Thymus (tissue), 11 donors: ENCODE measurements at regions not wholly inside any gene's neighbourhood (a gene's known extent, or its start where the extent isn't known, plus 50 kb on each side); places are given as distances from the start of the nearest gene placed in this dataset.

Source experiments
- DNase-seq, 9 donors: peaks; one replicate each; pipeline ENCODE4 v3.0.0-alpha.2; 2013; ENCODE audit warnings: low spot score in 9 of 9, low read depth in 6 of 9, missing footprints in 1 of 9
- H3K27ac ChIP-seq, 2 donors: one replicate each; pipeline ENCODE4 v1.5.1; 2013; ENCODE audit warnings: control low read depth in 1 of 2, low read depth in 1 of 2, low read length in 1 of 2, mild to moderate bottlenecking in 1 of 2, moderate library complexity in 1 of 2
- H3K27me3 ChIP-seq, 2 donors: one replicate each; pipeline ENCODE4 v1.5.1; 2013; ENCODE audit warnings: low read length in 1 of 2; ENCODE audit not compliant: control insufficient read depth in 2 of 2, insufficient read depth in 1 of 2
- H3K36me3 ChIP-seq, 2 donors: one replicate each; pipeline ENCODE4 v1.5.1; 2013; ENCODE audit warnings: low read length in 1 of 2, mild to moderate bottlenecking in 1 of 2, moderate library complexity in 1 of 2; ENCODE audit not compliant: control insufficient read depth in 2 of 2, insufficient read depth in 2 of 2
- H3K4me1 ChIP-seq, 2 donors: one replicate each; pipeline ENCODE4 v1.5.1; 2013; ENCODE audit warnings: low read length in 2 of 2; ENCODE audit not compliant: control insufficient read depth in 2 of 2, insufficient read depth in 2 of 2
- H3K4me3 ChIP-seq, 2 donors: one replicate each; pipeline ENCODE4 v1.5.1; 2013; ENCODE audit warnings: low read length in 2 of 2, control low read depth in 1 of 2, mild to moderate bottlenecking in 1 of 2
- H3K9me3 ChIP-seq, 2 donors: one replicate each; pipeline ENCODE4 v1.5.1; 2013; ENCODE audit warnings: low read length in 1 of 2, mild to moderate bottlenecking in 1 of 2; ENCODE audit not compliant: control insufficient read depth in 2 of 2, insufficient read depth in 1 of 2
- WGBS: extraction: QIAGEN DNeasy Blood & Tissue Kit; methylation state at CpG from one replicate; pipeline ENCODE4 v1.1.7; 2013; 5-methylcytosine and 5-hydroxymethylcytosine counted together
- donor health status: healthy.

DNA sequence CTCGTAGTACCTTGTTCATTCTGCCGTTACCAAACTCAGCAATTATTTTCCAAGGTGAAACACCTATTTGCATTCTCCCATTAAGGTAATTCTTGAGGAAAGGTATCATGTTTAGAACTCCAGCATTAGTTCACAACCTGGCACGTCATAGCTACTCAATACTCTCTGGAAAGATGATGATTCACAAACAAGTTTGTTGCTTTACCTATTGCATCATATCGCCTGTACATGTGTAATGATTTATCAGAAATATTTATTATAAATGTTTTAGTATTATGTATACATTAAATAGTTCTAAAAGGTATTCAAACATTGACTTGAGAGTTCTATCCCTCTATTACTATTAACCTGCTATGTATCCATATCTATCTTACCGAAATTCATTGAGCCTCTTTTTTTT, 658.3 kb upstream of the PITX2 start:
- Histone ChIP-seq H3K4me1 (no peaks in the 10 kb centered on the region), H3K27ac (no peak overlapping the region), H3K4me3 (no peak overlapping the region), H3K27me3 (no peaks in the 10 kb centered on the region), H3K9me3 (no peaks in the 10 kb centered on the region), H3K36me3 (no peaks in the 10 kb centered on the region)
- DNase-seq = no peak
- WGBS = 94% methylated on average over 5 of the region's 5 CpGs

DNA sequence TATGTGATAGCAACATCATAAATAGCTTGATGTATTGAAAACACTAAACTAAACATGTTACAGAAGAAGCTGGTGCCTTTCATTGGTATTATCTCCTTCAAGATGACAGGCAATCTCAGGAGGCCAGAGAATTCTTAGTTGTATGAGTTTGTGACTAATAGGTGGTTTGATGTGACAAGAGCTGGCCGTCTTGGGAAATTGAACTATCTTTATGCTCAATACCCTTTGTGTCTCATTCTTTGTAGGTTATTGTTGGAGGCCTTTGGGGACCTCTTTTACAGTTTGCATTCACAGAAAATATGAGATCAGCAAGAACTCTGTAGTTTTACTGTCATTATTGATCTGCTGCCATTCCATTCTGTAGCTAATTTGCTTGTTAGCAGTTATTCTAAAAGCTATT, 659.2 kb upstream of the PITX2 start:
- 84% methylated on average over 1 of the region's 1 CpG for WGBS
- no peak for DNase-seq
- H3K4me1 ChIP-seq = no peaks in the 10 kb centered on the region
- no peaks in the 10 kb centered on the region for H3K36me3 ChIP-seq
- no peaks in the 10 kb centered on the region for H3K9me3 ChIP-seq
- no peak overlapping the region for H3K4me3 ChIP-seq
- no peak overlapping the region for H3K27ac ChIP-seq
- no peaks in the 10 kb centered on the region for H3K27me3 ChIP-seq

DNA sequence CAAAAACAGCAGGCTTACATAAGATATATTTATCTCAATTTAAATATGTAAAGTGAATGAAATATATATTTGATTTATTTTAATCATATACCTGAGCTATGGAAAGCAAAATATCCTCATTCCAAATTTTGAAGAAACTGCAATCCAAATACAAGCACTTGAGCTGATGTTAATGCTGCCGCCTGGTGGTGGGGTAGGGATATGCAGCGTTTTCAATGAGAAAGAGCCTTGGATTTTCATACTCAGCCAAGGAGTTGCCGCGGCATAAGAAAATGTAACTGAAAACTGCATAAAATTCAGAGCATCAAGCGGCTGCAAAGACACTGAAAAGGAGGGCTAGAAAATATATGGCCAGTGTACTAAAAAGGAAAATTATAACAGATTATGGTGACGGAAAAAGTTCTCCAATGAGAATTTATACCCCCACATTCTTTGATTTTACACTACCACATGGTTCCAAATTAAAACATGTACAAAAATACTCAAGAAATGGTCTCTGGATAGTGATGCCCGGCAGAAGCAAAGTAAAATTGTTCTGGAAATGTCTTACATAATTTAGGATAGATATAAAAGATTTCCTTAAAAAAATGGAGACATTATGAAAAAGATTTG, 660.3 kb upstream of the PITX2 start:
- H3K27me3 ChIP-seq = no peaks in the 10 kb centered on the region
- DNase-seq = peak in 8 of 9 donors; percentile 3 to 55 (median 14)
- H3K4me3 ChIP-seq = no peak overlapping the region
- H3K36me3 ChIP-seq = no peaks in the 10 kb centered on the region
- no peaks in the 10 kb centered on the region for H3K4me1 ChIP-seq
- no peaks in the 10 kb centered on the region for H3K9me3 ChIP-seq
- 21% methylated on average over 7 of the region's 7 CpGs for WGBS
- H3K27ac ChIP-seq = no peak overlapping the region

DNA sequence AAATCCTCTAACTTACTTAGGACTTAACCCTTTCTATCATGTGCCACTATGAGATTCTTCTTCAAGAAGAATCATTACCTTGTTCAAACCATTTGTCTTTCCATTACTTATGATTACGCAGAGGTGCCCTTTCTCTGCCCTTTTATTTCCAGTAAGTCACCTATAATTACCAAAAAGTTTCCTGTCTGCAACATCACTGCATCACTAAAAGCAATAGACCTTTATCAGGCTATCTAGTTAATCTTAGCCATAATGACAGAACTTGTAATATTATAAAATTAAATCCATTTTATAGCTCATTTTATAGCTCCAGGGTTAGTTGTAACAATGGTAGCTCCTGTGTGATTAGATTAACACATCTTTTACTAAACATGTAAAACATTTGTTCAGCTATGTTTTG, 673.6 kb upstream of the PITX2 start:
- Histone ChIP-seq H3K27me3 (no peaks in the 10 kb centered on the region), H3K27ac (no peak overlapping the region), H3K36me3 (no peaks in the 10 kb centered on the region), H3K9me3 (no peaks in the 10 kb centered on the region), H3K4me3 (no peak overlapping the region), H3K4me1 (no peaks in the 10 kb centered on the region)
- no peak for DNase-seq
- WGBS = 99% methylated on average over 1 of the region's 1 CpG

DNA sequence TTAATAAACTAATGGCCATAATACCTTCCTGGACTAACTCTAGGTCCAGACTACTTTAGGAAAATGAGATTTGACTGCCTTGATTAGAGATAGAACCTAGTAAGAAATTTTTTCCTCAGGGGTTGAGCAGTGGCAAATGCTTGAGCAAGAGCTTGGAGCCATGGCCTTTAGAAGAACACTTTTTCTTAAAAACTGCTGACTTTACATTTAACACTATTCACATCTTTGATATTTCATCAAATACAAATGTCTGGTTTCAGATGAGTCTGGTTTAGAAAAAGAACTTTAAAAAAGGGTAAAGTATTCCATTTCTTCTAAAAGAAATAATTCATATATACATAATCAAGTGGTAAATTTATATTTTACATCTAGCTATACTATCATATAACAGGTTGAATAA, 680.9 kb upstream of the PITX2 start:
- Histone ChIP-seq H3K4me3 (no peak overlapping the region), H3K27me3 (no peaks in the 10 kb centered on the region), H3K4me1 (no peaks in the 10 kb centered on the region), H3K27ac (no peak overlapping the region), H3K9me3 (no peaks in the 10 kb centered on the region), H3K36me3 (no peaks in the 10 kb centered on the region)
- no peak for DNase-seq

DNA sequence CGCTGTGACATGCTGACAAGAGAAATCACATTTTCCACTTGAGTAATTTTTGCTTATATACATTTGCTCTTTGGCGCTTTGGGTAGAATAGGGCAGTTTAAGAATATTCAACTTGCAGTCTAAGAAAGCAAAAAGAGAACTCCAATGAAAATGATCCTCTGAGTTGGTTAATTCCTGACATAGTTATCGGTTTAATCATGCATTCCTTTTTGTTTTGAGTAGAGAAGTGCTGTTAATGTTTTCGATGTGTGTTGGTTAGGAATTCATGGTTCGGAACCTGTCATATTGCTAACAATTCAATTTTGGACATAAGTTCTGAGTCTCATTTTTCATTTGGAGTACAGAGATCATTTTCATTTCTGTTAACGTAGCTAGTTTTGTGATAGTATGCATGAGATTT, 700.6 kb upstream of the PITX2 start:
- Histone ChIP-seq H3K27ac (no peak overlapping the region), H3K4me1 (no peaks in the 10 kb centered on the region), H3K4me3 (no peak overlapping the region), H3K36me3 (no peaks in the 10 kb centered on the region), H3K9me3 (no peaks in the 10 kb centered on the region), H3K27me3 (no peaks in the 10 kb centered on the region)
- 89% methylated on average over 6 of the region's 6 CpGs for WGBS
- DNase-seq = no peak

DNA sequence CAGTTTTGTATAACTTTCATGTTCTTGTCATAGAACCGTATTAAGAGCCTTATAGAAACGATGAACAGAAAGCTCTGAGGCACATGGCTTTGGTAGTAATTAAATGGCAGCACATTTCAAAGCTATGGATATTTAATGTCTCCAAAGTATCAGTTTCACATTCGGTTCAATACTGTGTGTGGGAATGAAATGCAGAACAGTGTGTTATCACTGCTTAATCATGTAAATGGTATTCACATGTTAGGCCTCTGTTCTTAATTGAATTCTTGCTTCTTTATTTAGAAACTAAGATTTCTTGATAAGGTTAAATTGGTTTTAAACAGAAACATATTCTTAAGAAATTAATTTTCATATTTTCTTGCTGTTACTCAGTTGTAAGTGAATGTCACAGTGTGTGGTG, 701.0 kb upstream of the PITX2 start:
- Histone ChIP-seq H3K4me3 (no peak overlapping the region), H3K27me3 (no peaks in the 10 kb centered on the region), H3K9me3 (no peaks in the 10 kb centered on the region), H3K27ac (no peak overlapping the region), H3K4me1 (no peaks in the 10 kb centered on the region), H3K36me3 (no peaks in the 10 kb centered on the region)
- WGBS = 87% methylated on average over 3 of the region's 3 CpGs
- no peak for DNase-seq

DNA sequence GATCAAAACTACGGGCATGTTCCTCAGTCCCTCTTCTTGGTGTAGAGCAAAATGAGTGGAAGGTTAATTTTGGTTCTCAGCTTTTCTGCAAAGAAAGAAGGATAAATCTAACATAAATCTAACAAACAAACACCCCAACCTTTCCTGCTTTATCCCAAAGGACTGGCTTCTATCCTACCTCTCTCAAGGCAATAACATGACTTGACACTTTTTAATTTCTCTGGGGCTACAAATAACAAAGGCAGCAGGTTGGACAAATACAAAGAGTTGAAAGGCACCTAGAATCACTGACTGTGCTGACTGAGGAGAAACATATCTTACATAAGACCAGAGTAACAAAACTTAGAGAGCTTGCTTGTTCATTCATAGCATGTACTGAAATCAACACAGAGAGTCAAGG, 703.6 kb upstream of the PITX2 start:
- Histone ChIP-seq H3K36me3 (no peaks in the 10 kb centered on the region), H3K4me3 (no peak overlapping the region), H3K9me3 (no peaks in the 10 kb centered on the region), H3K27me3 (no peaks in the 10 kb centered on the region), H3K4me1 (no peaks in the 10 kb centered on the region), H3K27ac (no peak overlapping the region)
- 91% methylated on average over 1 of the region's 1 CpG for WGBS
- no peak for DNase-seq

DNA sequence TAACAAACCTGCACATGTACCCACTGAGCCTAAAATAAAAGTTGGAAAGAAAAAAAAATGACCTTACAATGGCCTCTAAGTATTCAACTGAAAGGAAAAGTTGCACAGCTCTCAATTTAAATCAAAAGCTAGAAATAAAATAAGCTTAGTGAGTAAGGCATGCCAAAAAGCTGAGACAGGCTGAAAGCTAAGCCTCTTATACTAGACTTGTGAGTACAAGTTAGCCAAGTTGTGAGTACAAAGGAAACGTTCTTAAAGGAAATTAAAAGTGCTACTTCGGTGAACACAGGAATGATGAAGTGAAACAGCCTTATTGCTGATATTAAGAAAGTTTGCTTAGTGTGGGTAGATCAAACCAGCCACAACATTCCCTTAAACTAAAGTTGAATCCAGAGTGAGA, 707.9 kb upstream of the PITX2 start:
- no peak for DNase-seq
- Histone ChIP-seq H3K9me3 (no peaks in the 10 kb centered on the region), H3K4me3 (no peak overlapping the region), H3K36me3 (no peaks in the 10 kb centered on the region), H3K27me3 (no peaks in the 10 kb centered on the region), H3K27ac (no peak overlapping the region), H3K4me1 (no peaks in the 10 kb centered on the region)
- WGBS = 88% methylated on average over 2 of the region's 2 CpGs

DNA sequence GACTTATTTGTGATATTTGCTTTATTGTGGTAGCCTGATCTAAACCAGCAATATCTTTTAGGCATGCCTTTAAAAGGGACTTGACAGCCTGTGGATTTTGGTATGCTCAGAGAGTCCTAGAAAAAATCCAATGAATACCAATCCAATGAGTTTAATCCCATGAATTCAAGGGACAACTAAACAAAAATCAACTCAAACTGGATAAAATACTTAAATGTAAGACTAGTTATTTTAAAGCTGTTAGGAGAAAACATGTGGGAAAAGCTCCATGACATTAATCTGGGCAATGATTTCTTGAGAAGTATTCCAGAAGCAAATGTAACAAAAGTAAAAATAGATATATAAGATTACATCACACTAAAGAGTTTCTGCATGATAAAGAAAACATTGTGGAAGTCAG, 711.5 kb upstream of the PITX2 start:
- Histone ChIP-seq H3K9me3 (no peaks in the 10 kb centered on the region), H3K4me1 (no peaks in the 10 kb centered on the region), H3K36me3 (no peaks in the 10 kb centered on the region), H3K4me3 (no peak overlapping the region), H3K27ac (no peak overlapping the region), H3K27me3 (no peaks in the 10 kb centered on the region)
- DNase-seq = no peak
